Thoracic aorta (tissue), 2 donors: ENCODE measurements at regions not wholly inside any gene's neighbourhood (a gene's known extent, or its start where the extent isn't known, plus 50 kb on each side); places are given as distances from the start of the nearest gene placed in this dataset.

ENCODE experiments used
- ATAC-seq: fragments of 150-250 bp; one replicate; pipeline ENCODE4 v1.8.0; 2017; ENCODE audit warnings: low read depth; ENCODE audit not compliant: insufficient number of reproducible peaks, low FRiP score
- DNase-seq: peaks from one replicate; pipeline ENCODE4 v3.0.0-alpha.2; 2020; ENCODE audit warnings: low spot score
- H3K27ac ChIP-seq, 2 donors: fragments of 200-600 bp; sonication (generic); 1 replicate in 1 of 2; 2 replicates in 1 of 2; pipeline ENCODE4 v1.5.1; 2016; ENCODE audit warnings: mild to moderate bottlenecking in 2 of 2, moderate library complexity in 2 of 2
- H3K27me3 ChIP-seq: fragments of 200-600 bp; sonication (generic); replicated peaks from 2 replicates; pipeline ENCODE4 v1.6.0; 2016; ENCODE audit warnings: mild to moderate bottlenecking; ENCODE audit not compliant: insufficient read depth
- H3K36me3 ChIP-seq: fragments of 200-600 bp; sonication (generic); one replicate; pipeline ENCODE4 v1.5.1; 2016
- H3K4me1 ChIP-seq, 2 donors: fragments of 200-600 bp; sonication (generic); 1 replicate in 1 of 2; 2 replicates in 1 of 2; pipeline versions ENCODE4 v1.5.1 to v1.6.0; 2016; ENCODE audit warnings: low read depth in 2 of 2, mild to moderate bottlenecking in 1 of 2; ENCODE audit not compliant: control insufficient read depth in 1 of 2
- H3K4me3 ChIP-seq: fragments of 200-600 bp; sonication (generic); 2 replicates; pipeline ENCODE4 v1.5.1; 2016; ENCODE audit warnings: mild to moderate bottlenecking
- H3K9me3 ChIP-seq: fragments of 200-600 bp; sonication (generic); 2 replicates; pipeline ENCODE4 v1.5.1; 2016
- CTCF ChIP-seq: fragments of 200-600 bp; sonication (generic); IDR thresholded peaks from one replicate; pipeline ENCODE4 v1.5.1; 2019; ENCODE audit warnings: antibody characterized with exemption

- no peaks in the 10 kb centered on the region for H3K4me1 ChIP-seq
- no peaks in the 10 kb centered on the region for H3K9me3 ChIP-seq
- H3K36me3 ChIP-seq, result no peaks in the 10 kb centered on the region
- no peak for ATAC-seq
- no peak overlapping the region for H3K27ac ChIP-seq
- no peak overlapping the region for H3K4me3 ChIP-seq
- H3K27me3 ChIP-seq, result no peaks in the 10 kb centered on the region
- TF ChIP-seq CTCF, result no peak
- no peak for DNase-seq
Observed at GRCh38 chr1:25042331-25043227, 112.5 kb upstream of the RUNX3 start.

GRCh38 chr1:25041916-25042315 is 111.8 kb upstream of the RUNX3 start:
- DNase-seq (no peak), ATAC-seq (no peak)
- H3K27me3 ChIP-seq, result no peaks in the 10 kb centered on the region
- no peaks in the 10 kb centered on the region for H3K36me3 ChIP-seq
- H3K4me3 ChIP-seq, result no peak overlapping the region
- no peak for TF ChIP-seq CTCF
- H3K27ac ChIP-seq, result no peak overlapping the region
- no peaks in the 10 kb centered on the region for H3K4me1 ChIP-seq
- H3K9me3 ChIP-seq, result no peaks in the 10 kb centered on the region

GRCh38 chr1:25040122-25040685 is 110.1 kb upstream of the RUNX3 start:
- Histone ChIP-seq H3K4me1 (no peaks in the 10 kb centered on the region), H3K27ac (no peak overlapping the region), H3K36me3 (no peaks in the 10 kb centered on the region), H3K4me3 (no peak overlapping the region), H3K27me3 (no peaks in the 10 kb centered on the region), H3K9me3 (no peaks in the 10 kb centered on the region)
- no peak for TF ChIP-seq CTCF
- DNase-seq, result no peak
- no peak for ATAC-seq

GRCh38 chr1:25039229-25039628 is 109.2 kb upstream of the RUNX3 start:
- Histone ChIP-seq H3K4me1 (no peaks in the 10 kb centered on the region), H3K36me3 (no peaks in the 10 kb centered on the region), H3K27me3 (no peaks in the 10 kb centered on the region), H3K27ac (no peak overlapping the region), H3K9me3 (no peaks in the 10 kb centered on the region), H3K4me3 (no peak overlapping the region)
- no peak for DNase-seq
- no peak for ATAC-seq
- TF ChIP-seq CTCF, result no peak

GRCh38 chr1:25038699-25039098 is 108.6 kb upstream of the RUNX3 start:
- ATAC-seq (no peak), DNase-seq (no peak)
- H3K36me3 ChIP-seq, result no peaks in the 10 kb centered on the region
- no peaks in the 10 kb centered on the region for H3K4me1 ChIP-seq
- no peak overlapping the region for H3K4me3 ChIP-seq
- no peak overlapping the region for H3K27ac ChIP-seq
- H3K9me3 ChIP-seq, result no peaks in the 10 kb centered on the region
- TF ChIP-seq CTCF, result no peak
- H3K27me3 ChIP-seq, result no peaks in the 10 kb centered on the region
